IPS DF 4.7 (cell line): ENCODE measurements at regions not wholly inside any gene's neighbourhood (a gene's known extent, or its start where the extent isn't known, plus 50 kb on each side); places are given as distances from the start of the nearest gene placed in this dataset.
A peak's percentile ranks its signal among the peaks of the same experiment; 100 is the strongest.

Source experiments
- DNase-seq: peaks from one replicate; pipeline ENCODE4 v3.0.0-alpha.2; 2013; ENCODE audit warnings: low spot score; ENCODE audit errors: extremely low read depth

GRCh38 chr11:95717314-95717713 is 72.3 kb downstream of the FAM76B start:
- DNase-seq = no peak

GRCh38 chr11:95716266-95716665 is 73.3 kb downstream of the FAM76B start:
- DNase-seq = no peak

GRCh38 chr11:95715777-95716241 is 73.8 kb downstream of the FAM76B start:
- DNase-seq = no peak

- no peak for DNase-seq
Observed at GRCh38 chr11:95714843-95715776, 74.5 kb downstream of the FAM76B start.

GRCh38 chr11:95713428-95713827 is 76.2 kb downstream of the FAM76B start:
- no peak for DNase-seq

- no peak for DNase-seq
Observed at GRCh38 chr11:95711945-95712221, 77.7 kb downstream of the FAM76B start.

- no peak for DNase-seq
Observed at GRCh38 chr11:95711162-95711944, 78.2 kb downstream of the FAM76B start.

GRCh38 chr11:95708681-95709080 is 80.9 kb downstream of the FAM76B start:
- no peak for DNase-seq

GRCh38 chr11:95706974-95707387 is 82.6 kb downstream of the FAM76B start:
- DNase-seq = no peak

GRCh38 chr11:95705485-95706124 is 84.0 kb downstream of the FAM76B start:
- DNase-seq = peak; percentile 56

GRCh38 chr11:95704865-95705264 is 84.7 kb downstream of the FAM76B start:
- DNase-seq = no peak

- DNase-seq = no peak
Observed at GRCh38 chr11:95703049-95703448, 86.5 kb downstream of the FAM76B start.

GRCh38 chr11:95702526-95702925 is 87.1 kb downstream of the FAM76B start:
- no peak for DNase-seq

- no peak for DNase-seq
Observed at GRCh38 chr11:95700471-95700817, 89.1 kb downstream of the FAM76B start.

- DNase-seq = no peak
Observed at GRCh38 chr11:95699631-95700470, 89.7 kb downstream of the FAM76B start.

- DNase-seq = no peak
Observed at GRCh38 chr11:95698676-95699557, 90.7 kb downstream of the FAM76B start.

- DNase-seq = no peak
Observed at GRCh38 chr11:95697614-95698408, 91.8 kb downstream of the FAM76B start.

- no peak for DNase-seq
Observed at GRCh38 chr11:95695181-95695580, 94.4 kb downstream of the FAM76B start.

- no peak for DNase-seq
Observed at GRCh38 chr11:95693298-95693697, 96.3 kb downstream of the FAM76B start.
